Heart left ventricle (tissue), 13 donors: ENCODE measurements at regions not wholly inside any gene's neighbourhood (a gene's known extent, or its start where the extent isn't known, plus 50 kb on each side); places are given as distances from the start of the nearest gene placed in this dataset.

Experiments used
- CTCF ChIP-seq, 12 donors: fragments of 200-600 bp; sonication (generic) in 4 of 12; IDR thresholded peaks; one replicate each; pipeline versions ENCODE4 v1.5.0 to v1.8.0; 2018 to 2022; ENCODE audit warnings: antibody characterized with exemption in 12 of 12, mild to moderate bottlenecking in 5 of 12
- POLR2A ChIP-seq, 2 donors: fragments of 450-650 bp; IDR thresholded peaks; one replicate each; pipeline ENCODE4 v1.6.1; 2017; ENCODE audit warnings: antibody characterized with exemption in 2 of 2, mild to moderate bottlenecking in 2 of 2, moderate library complexity in 2 of 2
- donor health status: ischemic (EF 13 %, LVEDD 7.1; RV severe dilation, severe dysfunction).
- donor health status: DM: no; HTN: yes; CAD: no.
- donor health status: DM: no; HTN: no; CAD: no.
- donor health status: ischemic (EF 25% LVEDD 6.9; RV normal size, moderate dysfunction).
- donor health status: ischemic (EF 25% LVEDD 5.7; RV mildly dilated, moderate dysfunction).
- donor health status: ischemic (EF 35%, LVEDD 5.7; RV mildly dilated, moderate dysfunction).
- donor health status: nonischemic (EF 11% LVEDD 7.7; RV severe dilation, severe dysfunction).
- donor health status: DM: yes; HTN: yes; CAD: no.
- donor health status: PGD.
- donor health status: ischemic (EF 29% LVEDD 5.4; RV normal size, mild dysfunction).
- donor health status: nonischemic (EF 23%, LVEDD 6.1; RV moderate dilation, normal function).

GRCh38 chr21:41589620-41590175 is 81.7 kb upstream of the TMPRSS2 start:
- no peak for TF ChIP-seq POLR2A (IDR thresholded peaks at IDR 0.05)
- no peak for TF ChIP-seq CTCF (IDR thresholded peaks at IDR 0.05)
